PC-9 (cell line): ENCODE measurements at regions not wholly inside any gene's neighbourhood (a gene's known extent, or its start where the extent isn't known, plus 50 kb on each side); places are given as distances from the start of the nearest gene placed in this dataset.

ENCODE experiments used
- CTCF ChIP-seq: fragments of 200-600 bp; sonication (generic); conservative IDR thresholded peaks from 2 replicates; pipeline ENCODE4 v1.6.1; 2017; ENCODE audit warnings: mixed run types, antibody characterized with exemption, mild to moderate bottlenecking, moderate library complexity
- EZH2 ChIP-seq: fragments of 200-600 bp; sonication (generic); IDR thresholded peaks from 2 replicates; pipeline ENCODE4 v1.8.0; 2017; ENCODE audit warnings: antibody characterized with exemption, low read depth

GRCh38 chrX:19281256-19281655 lies 62.5 kb upstream of the PDHA1 start:
- TF ChIP-seq EZH2: no peak
- TF ChIP-seq CTCF: no peak
